Naive thymus-derived CD8-positive, alpha-beta T cell (primary cell): ENCODE measurements at regions not wholly inside any gene's neighbourhood (a gene's known extent, or its start where the extent isn't known, plus 50 kb on each side); places are given as distances from the start of the nearest gene placed in this dataset.
"Not testable (repeated sequence)": the region's sequence is repeated elsewhere in the genome, so short reads cannot be mapped to it uniquely, and the experiment has no call there.

ENCODE experiments used
- ATAC-seq, 2 donors: fragments of 150-1000 bp; cut with Tn5 transposase in 1 of 2; sonication (Bioruptor Pico), chemical (Tn5 transposase) in 1 of 2; 1 replicate in 1 of 2; 2 replicates in 1 of 2; pipeline ENCODE4 v1.10.0; 2021; ENCODE audit warnings: mild to moderate bottlenecking in 2 of 2, moderate library complexity in 2 of 2
- POLR2A ChIA-PET: fragments of 350-600 bp; sonication (Branson Sonifier 250); formaldehyde crosslinking; loops from one replicate; lab custom pipeline; 2021; ENCODE audit warnings: antibody characterized with exemption; lab: Charles Lee
- DNase-seq, 10 donors: peaks; one replicate each; pipeline versions ENCODE4 v3.0.0 to v3.0.0-alpha.2; 2020 to 2022
- H3K27ac Mint-ChIP-seq, 10 donors: one replicate each; pipeline ENCODE4 v1.8.0; 2020 to 2022; ENCODE audit warnings: mild to moderate bottlenecking in 10 of 10, mixed read lengths in 10 of 10, moderate library complexity in 4 of 10, inconsistent platforms in 1 of 10
- H3K27me3 Mint-ChIP-seq, 5 donors: one replicate each; pipeline ENCODE4 v1.8.0; 2021 to 2022; ENCODE audit warnings: mixed read lengths in 5 of 5
- H3K36me3 Mint-ChIP-seq, 3 donors: one replicate each; pipeline ENCODE4 v1.8.0; 2020 to 2022; ENCODE audit warnings: mixed read lengths in 3 of 3, mild to moderate bottlenecking in 2 of 3, inconsistent platforms in 1 of 3
- H3K4me1 Mint-ChIP-seq, 4 donors: one replicate each; pipeline ENCODE4 v1.8.0; 2021 to 2022; ENCODE audit warnings: mixed read lengths in 4 of 4
- H3K4me3 Mint-ChIP-seq, 10 donors: one replicate each; pipeline ENCODE4 v1.8.0; 2020 to 2022; ENCODE audit warnings: mild to moderate bottlenecking in 10 of 10, mixed read lengths in 10 of 10, moderate library complexity in 6 of 10, inconsistent platforms in 1 of 10
- H3K9me3 Mint-ChIP-seq, 9 donors: one replicate each; pipeline ENCODE4 v1.8.0; 2020 to 2022; ENCODE audit warnings: mixed read lengths in 9 of 9, mild to moderate bottlenecking in 3 of 9, inconsistent platforms in 1 of 9, moderate library complexity in 1 of 9

- H3K27me3 Mint-ChIP-seq: no peaks in the 10 kb centered on the region
- no peak overlapping the region for H3K4me3 Mint-ChIP-seq
- DNase-seq (no peak), ATAC-seq (no peak)
- peaks cover 0 to 15% (median 6%) of the 10 kb centered on the region in 9 donors for H3K9me3 Mint-ChIP-seq
- no peaks in the 10 kb centered on the region for H3K4me1 Mint-ChIP-seq
- no peak overlapping the region for H3K27ac Mint-ChIP-seq
- POLR2A ChIA-PET: no interaction called here
- H3K36me3 Mint-ChIP-seq: no peaks in the 10 kb centered on the region
Measured at GRCh38 chr13:70222926-70223325, 114.7 kb upstream of the KLHL1 start.

DNA sequence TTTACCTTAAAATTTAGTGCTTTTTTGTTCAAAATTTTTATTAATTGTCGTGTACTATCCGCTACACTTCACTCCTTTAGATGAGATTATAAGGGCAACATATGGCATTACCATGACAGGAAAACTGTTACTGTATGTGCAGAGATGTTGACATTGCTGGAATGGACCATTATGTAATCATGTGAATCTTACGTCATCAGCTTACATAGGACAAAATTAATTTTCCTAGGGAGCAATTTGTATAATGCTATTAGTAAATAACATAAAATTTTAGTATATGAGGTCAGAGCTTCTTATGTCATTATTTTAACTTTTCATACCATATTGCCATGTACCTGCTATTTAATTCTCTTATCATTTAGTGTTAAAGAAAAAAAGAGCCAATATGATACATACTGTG is 110.4 kb upstream of the KLHL1 start:
- no peaks in the 10 kb centered on the region for H3K4me1 Mint-ChIP-seq
- DNase-seq (no peak), ATAC-seq (no peak)
- H3K4me3 Mint-ChIP-seq: no peak overlapping the region
- POLR2A ChIA-PET: no interaction called here
- peaks cover 0 to 15% (median 8%) of the 10 kb centered on the region in 9 donors for H3K9me3 Mint-ChIP-seq
- no peaks in the 10 kb centered on the region for H3K36me3 Mint-ChIP-seq
- no peak overlapping the region for H3K27ac Mint-ChIP-seq
- H3K27me3 Mint-ChIP-seq: no peaks in the 10 kb centered on the region

GRCh38 chr13:70208968-70209367 is 100.7 kb upstream of the KLHL1 start:
- H3K4me1 Mint-ChIP-seq, ATAC-seq, H3K4me3 Mint-ChIP-seq, H3K27ac Mint-ChIP-seq, H3K36me3 Mint-ChIP-seq, H3K27me3 Mint-ChIP-seq, DNase-seq, POLR2A ChIA-PET: not testable (repeated sequence)
- H3K9me3 Mint-ChIP-seq: peaks cover 0 to 20% (median 7%) of the 10 kb centered on the region in 9 donors

DNA sequence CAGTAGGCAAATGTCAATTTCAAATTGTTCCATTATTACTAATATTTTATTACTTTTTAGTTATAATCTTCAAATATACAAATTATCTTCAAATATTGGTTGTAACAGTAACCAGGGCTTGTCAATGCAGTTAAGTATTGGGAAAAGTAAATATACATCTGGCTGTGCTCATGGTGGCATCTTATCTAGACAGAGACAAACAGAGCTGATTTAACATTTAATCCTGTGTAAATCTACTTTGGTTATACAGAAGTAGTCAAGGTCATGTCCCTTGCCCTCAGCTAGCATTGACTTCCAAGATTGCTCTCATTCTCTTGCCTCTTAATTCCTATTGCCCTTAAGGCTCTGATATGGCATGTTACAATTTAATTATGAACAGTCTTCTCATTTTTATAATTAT is 98.4 kb upstream of the KLHL1 start:
- no peaks in the 10 kb centered on the region for H3K36me3 Mint-ChIP-seq
- POLR2A ChIA-PET: no interaction called here
- no peaks in the 10 kb centered on the region for H3K27me3 Mint-ChIP-seq
- no peaks in the 10 kb centered on the region for H3K4me1 Mint-ChIP-seq
- ATAC-seq (no peak), DNase-seq (no peak)
- H3K4me3 Mint-ChIP-seq: no peak overlapping the region
- H3K9me3 Mint-ChIP-seq: peaks cover 0 to 20% (median 6%) of the 10 kb centered on the region in 9 donors
- no peak overlapping the region for H3K27ac Mint-ChIP-seq

DNA sequence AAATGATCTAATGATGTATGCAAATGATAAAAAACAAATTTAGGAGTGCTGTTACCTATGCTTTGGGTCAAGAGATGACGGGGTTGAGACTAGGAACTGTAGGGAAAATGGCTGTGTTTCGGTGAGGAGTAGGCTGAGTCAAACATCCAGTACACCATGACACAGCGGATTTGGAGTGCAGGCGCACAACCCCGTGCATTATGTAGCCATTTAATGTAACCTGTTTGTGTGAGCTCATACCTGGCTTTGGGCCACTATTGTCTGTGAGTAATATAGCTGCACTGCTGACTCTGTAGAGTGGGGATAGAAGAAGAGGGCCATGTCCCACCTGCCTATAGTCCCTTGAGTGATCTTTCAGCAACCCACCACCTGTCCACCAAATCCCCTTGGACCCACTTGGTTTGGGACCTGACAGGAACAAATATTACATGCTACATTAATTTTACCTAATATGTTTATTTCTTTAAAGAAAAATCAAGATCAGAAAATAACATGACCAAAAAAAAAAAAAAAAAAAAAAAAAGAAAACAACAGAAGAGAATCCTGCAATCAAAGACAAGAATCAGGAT is 95.5 kb upstream of the KLHL1 start:
- H3K4me1 Mint-ChIP-seq: no peaks in the 10 kb centered on the region
- H3K9me3 Mint-ChIP-seq: peaks cover 0 to 15% (median 5%) of the 10 kb centered on the region in 9 donors
- H3K27ac Mint-ChIP-seq: no peak overlapping the region
- DNase-seq: no peak
- no peak for ATAC-seq
- no peaks in the 10 kb centered on the region for H3K27me3 Mint-ChIP-seq
- H3K4me3 Mint-ChIP-seq: no peak overlapping the region
- no peaks in the 10 kb centered on the region for H3K36me3 Mint-ChIP-seq
- POLR2A ChIA-PET: no interaction called here

GRCh38 chr13:70191034-70191433 is 82.8 kb upstream of the KLHL1 start:
- Mint-ChIP-seq H3K27me3 (no peaks in the 10 kb centered on the region), H3K4me1 (no peaks in the 10 kb centered on the region), H3K4me3 (no peak overlapping the region), H3K27ac (no peak overlapping the region), H3K9me3 (peaks cover 3 to 29% (median 11%) of the 10 kb centered on the region in 9 donors), H3K36me3 (no peaks in the 10 kb centered on the region)
- DNase-seq: no peak
- POLR2A ChIA-PET: no interaction called here
- no peak for ATAC-seq

DNA sequence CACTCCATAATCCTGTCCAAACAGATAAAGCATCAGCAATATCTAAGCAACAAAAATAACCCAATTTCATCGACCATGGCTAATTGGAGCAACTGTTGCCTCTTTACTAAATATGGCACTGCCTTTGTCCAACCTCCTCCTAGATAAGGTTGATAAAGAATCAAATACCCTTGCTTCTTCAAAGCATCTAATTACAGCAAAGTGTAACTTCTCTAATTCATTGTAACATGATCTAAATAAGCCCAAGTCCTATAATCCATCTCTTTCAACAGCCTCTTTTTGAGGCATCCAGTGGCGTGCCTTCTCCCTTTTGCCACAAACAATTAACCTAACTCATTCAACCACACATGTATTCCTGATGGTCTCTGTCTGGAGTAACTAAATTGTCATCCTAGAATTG is 81.7 kb upstream of the KLHL1 start:
- H3K4me3 Mint-ChIP-seq: no peak overlapping the region
- ATAC-seq: no peak
- H3K27ac Mint-ChIP-seq: no peak overlapping the region

GRCh38 chr13:70188567-70188966 is 80.3 kb upstream of the KLHL1 start:
- no peak overlapping the region for H3K4me3 Mint-ChIP-seq
- POLR2A ChIA-PET: no interaction called here
- H3K4me1 Mint-ChIP-seq: no peaks in the 10 kb centered on the region

More for the DNA sequence above, 81.7 kb upstream of the KLHL1 start:
- no peaks in the 10 kb centered on the region for H3K36me3 Mint-ChIP-seq
- no peaks in the 10 kb centered on the region for H3K27me3 Mint-ChIP-seq
- no peak for DNase-seq
- POLR2A ChIA-PET: no interaction called here
- H3K9me3 Mint-ChIP-seq: peaks cover 1 to 26% (median 9%) of the 10 kb centered on the region in 9 donors
- H3K4me1 Mint-ChIP-seq: no peaks in the 10 kb centered on the region

DNA sequence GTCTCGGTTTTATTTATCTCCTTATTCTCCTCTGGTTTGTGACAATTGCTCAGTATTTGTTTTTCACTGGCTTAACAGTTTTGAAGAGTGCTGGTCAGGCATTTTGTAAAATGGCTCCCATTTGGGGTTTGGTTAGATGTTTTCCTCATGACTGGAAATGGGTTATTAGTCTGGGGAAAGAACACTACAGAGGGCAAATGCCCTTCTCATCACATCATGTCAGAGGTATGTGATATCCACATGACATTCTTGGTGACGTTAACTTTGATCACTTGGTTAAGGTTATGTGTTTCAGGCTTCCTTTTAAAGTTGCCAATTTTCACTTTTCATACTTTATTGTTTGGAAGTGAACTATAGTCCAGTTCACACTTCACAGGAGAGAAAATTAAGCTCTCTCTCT is 74.8 kb upstream of the KLHL1 start:
- ATAC-seq: no peak
- H3K36me3 Mint-ChIP-seq: no peaks in the 10 kb centered on the region

More at GRCh38 chr13:70188567-70188966, 80.3 kb upstream of the KLHL1 start:
- DNase-seq (no peak), ATAC-seq (no peak)
- no peaks in the 10 kb centered on the region for H3K36me3 Mint-ChIP-seq
- H3K27ac Mint-ChIP-seq: no peak overlapping the region
- peaks cover 0 to 16% (median 3%) of the 10 kb centered on the region in 9 donors for H3K9me3 Mint-ChIP-seq
- no peaks in the 10 kb centered on the region for H3K27me3 Mint-ChIP-seq

More for the DNA sequence above, 74.8 kb upstream of the KLHL1 start:
- Mint-ChIP-seq H3K27ac (no peak overlapping the region), H3K4me3 (no peak overlapping the region), H3K27me3 (no peaks in the 10 kb centered on the region), H3K4me1 (no peaks in the 10 kb centered on the region), H3K9me3 (peaks cover 0 to 16% (median 4%) of the 10 kb centered on the region in 9 donors)
- no peak for DNase-seq
- POLR2A ChIA-PET: no interaction called here
